Keratinocyte (primary cell): ENCODE measurements at regions not wholly inside any gene's neighbourhood (a gene's known extent, or its start where the extent isn't known, plus 50 kb on each side); places are given as distances from the start of the nearest gene placed in this dataset.

Source experiments
- EZH2 ChIP-seq: IDR thresholded peaks from one replicate; pipeline ENCODE4 v1.6.1; 2012; ENCODE audit warnings: inconsistent platforms, mild to moderate bottlenecking, low read length, moderate library complexity
- TF ChIP-seq, protein P1 (sequence below), 3 experiments: IDR thresholded peaks in 1 of 3; conservative IDR thresholded peaks in 1 of 3; optimal IDR thresholded peaks in 1 of 3; 2 replicates in 2 of 3; 3 replicates in 1 of 3; pipeline versions ENCODE3 to v1.5.1; 2011; ENCODE audit warnings: low read length in 3 of 3, mild to moderate bottlenecking in 3 of 3, moderate library complexity in 2 of 3, control low read depth in 1 of 3, inconsistent platforms in 1 of 3; ENCODE audit not compliant: insufficient read depth in 2 of 3; ENCODE audit errors: extremely low read depth in 1 of 3

DNA sequence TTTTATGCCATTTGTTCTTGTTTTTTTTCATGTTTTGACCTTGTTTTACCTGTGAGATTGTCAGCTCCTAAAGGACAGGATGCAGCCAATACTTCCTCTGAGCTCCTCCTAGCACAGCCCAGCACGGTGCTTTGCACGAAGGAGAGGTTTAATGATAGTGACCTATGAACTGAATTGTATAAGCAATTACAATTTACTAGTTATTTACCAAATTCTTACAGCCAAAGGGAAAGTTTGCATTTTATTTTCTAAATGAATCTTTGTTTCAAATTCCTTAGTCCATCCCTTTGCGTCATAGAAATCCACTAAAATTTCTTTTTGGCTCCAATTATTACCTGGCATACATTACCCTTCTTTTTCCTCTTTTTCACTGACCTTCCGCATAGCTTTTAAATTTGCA lies 326.1 kb downstream of the TDRD15 start:
- TF ChIP-seq, protein P1, sequence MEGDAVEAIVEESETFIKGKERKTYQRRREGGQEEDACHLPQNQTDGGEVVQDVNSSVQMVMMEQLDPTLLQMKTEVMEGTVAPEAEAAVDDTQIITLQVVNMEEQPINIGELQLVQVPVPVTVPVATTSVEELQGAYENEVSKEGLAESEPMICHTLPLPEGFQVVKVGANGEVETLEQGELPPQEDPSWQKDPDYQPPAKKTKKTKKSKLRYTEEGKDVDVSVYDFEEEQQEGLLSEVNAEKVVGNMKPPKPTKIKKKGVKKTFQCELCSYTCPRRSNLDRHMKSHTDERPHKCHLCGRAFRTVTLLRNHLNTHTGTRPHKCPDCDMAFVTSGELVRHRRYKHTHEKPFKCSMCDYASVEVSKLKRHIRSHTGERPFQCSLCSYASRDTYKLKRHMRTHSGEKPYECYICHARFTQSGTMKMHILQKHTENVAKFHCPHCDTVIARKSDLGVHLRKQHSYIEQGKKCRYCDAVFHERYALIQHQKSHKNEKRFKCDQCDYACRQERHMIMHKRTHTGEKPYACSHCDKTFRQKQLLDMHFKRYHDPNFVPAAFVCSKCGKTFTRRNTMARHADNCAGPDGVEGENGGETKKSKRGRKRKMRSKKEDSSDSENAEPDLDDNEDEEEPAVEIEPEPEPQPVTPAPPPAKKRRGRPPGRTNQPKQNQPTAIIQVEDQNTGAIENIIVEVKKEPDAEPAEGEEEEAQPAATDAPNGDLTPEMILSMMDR (optimal IDR thresholded peaks at IDR 0.05 in 1 of 3, IDR thresholded peaks at IDR 0.05 in 1 of 3, conservative IDR thresholded peaks at IDR 0.05 in 1 of 3; ENCODE audit: extremely low read depth in 1 of 3, insufficient read depth in 2 of 3, low read length in 3 of 3) = no peak
- TF ChIP-seq EZH2 = no peak
